Cardiac muscle cell (in vitro differentiated cells and primary cell): ENCODE measurements at regions not wholly inside any gene's neighbourhood (a gene's known extent, or its start where the extent isn't known, plus 50 kb on each side); places are given as distances from the start of the nearest gene placed in this dataset.

Source experiments
- DNase-seq, 2 donors: peaks; one replicate each; pipeline versions ENCODE4 v3.0.0 to v3.0.0-alpha.2; 2010 to 2017; ENCODE audit warnings: low read depth in 1 of 2, low spot score in 1 of 2
- H3K27ac ChIP-seq: fragments of 200-600 bp; sonication (generic); 2 replicates; pipeline ENCODE4 v1.5.1; 2016
- H3K27me3 ChIP-seq: fragments of 200-600 bp; sonication (generic); 2 replicates; pipeline ENCODE4 v1.6.0; 2016; ENCODE audit warnings: control low read depth
- H3K36me3 ChIP-seq: fragments of 200-600 bp; sonication (generic); 2 replicates; pipeline ENCODE4 v1.5.1; 2016; ENCODE audit warnings: control low read depth
- H3K4me1 ChIP-seq: fragments of 200-600 bp; sonication (generic); 2 replicates; pipeline ENCODE4 v1.8.1; 2017; ENCODE audit warnings: low read depth, mild to moderate bottlenecking, mixed run types
- H3K4me3 ChIP-seq: fragments of 200-600 bp; sonication (generic); 2 replicates; pipeline ENCODE4 v1.5.1; 2016; ENCODE audit warnings: mild to moderate bottlenecking
- H3K9me3 ChIP-seq: fragments of 200-600 bp; sonication (generic); 2 replicates; pipeline ENCODE4 v1.5.1; 2017; ENCODE audit warnings: low read depth, mild to moderate bottlenecking, control low read depth
- CTCF ChIP-seq: IDR thresholded peaks from 2 replicates; pipeline ENCODE4 v1.5.1; 2012; ENCODE audit warnings: low read depth, mild to moderate bottlenecking, low read length

- Histone ChIP-seq H3K27ac (no peak overlapping the region), H3K4me1 (no peaks in the 10 kb centered on the region), H3K36me3 (no peaks in the 10 kb centered on the region), H3K27me3 (no peaks in the 10 kb centered on the region), H3K9me3 (no peaks in the 10 kb centered on the region), H3K4me3 (no peak overlapping the region)
- DNase-seq: no peak
- TF ChIP-seq CTCF: no peak
Measured at GRCh38 chr3:144364737-144365136, 393.1 kb downstream of the DIPK2A start.

GRCh38 chr3:144369129-144369879 lies 397.7 kb downstream of the DIPK2A start:
- Histone ChIP-seq H3K9me3 (no peaks in the 10 kb centered on the region), H3K27me3 (no peaks in the 10 kb centered on the region), H3K4me1 (no peaks in the 10 kb centered on the region), H3K4me3 (no peak overlapping the region), H3K27ac (no peak overlapping the region), H3K36me3 (no peaks in the 10 kb centered on the region)
- no peak for DNase-seq
- no peak for TF ChIP-seq CTCF

GRCh38 chr3:144375088-144375487 lies 403.5 kb downstream of the DIPK2A start:
- H3K36me3 ChIP-seq: no peaks in the 10 kb centered on the region
- TF ChIP-seq CTCF: no peak

GRCh38 chr3:144380849-144381248 lies 409.2 kb downstream of the DIPK2A start:
- Histone ChIP-seq H3K27ac (no peak overlapping the region), H3K9me3 (no peaks in the 10 kb centered on the region), H3K36me3 (no peaks in the 10 kb centered on the region), H3K4me1 (no peaks in the 10 kb centered on the region), H3K27me3 (no peaks in the 10 kb centered on the region), H3K4me3 (no peak overlapping the region)
- no peak for DNase-seq
- TF ChIP-seq CTCF: no peak

More at GRCh38 chr3:144375088-144375487, 403.5 kb downstream of the DIPK2A start:
- Histone ChIP-seq H3K27me3 (no peaks in the 10 kb centered on the region), H3K4me3 (no peak overlapping the region), H3K4me1 (no peaks in the 10 kb centered on the region), H3K9me3 (no peaks in the 10 kb centered on the region), H3K27ac (no peak overlapping the region)
- no peak for DNase-seq

GRCh38 chr3:144381607-144382006 lies 410.0 kb downstream of the DIPK2A start:
- no peak for TF ChIP-seq CTCF
- H3K27ac ChIP-seq: no peak overlapping the region
- DNase-seq: no peak
- no peaks in the 10 kb centered on the region for H3K4me1 ChIP-seq
- H3K27me3 ChIP-seq: no peaks in the 10 kb centered on the region
- no peaks in the 10 kb centered on the region for H3K36me3 ChIP-seq
- no peaks in the 10 kb centered on the region for H3K9me3 ChIP-seq
- no peak overlapping the region for H3K4me3 ChIP-seq
